ENCODE measurements at regions not wholly inside any gene's neighbourhood (a gene's known extent, or its start where the extent isn't known, plus 50 kb on each side); places are given as distances from the start of the nearest gene placed in this dataset.

GRCh38 chr6:142568857-142569597, 267.2 kb downstream of the ADGRG6 start:
- H3K9me3 ChIP-seq (ENCODE audit: control insufficient read depth, insufficient read depth, low read depth, low read length) = no peaks in the 10 kb centered on the region
- H3K27ac ChIP-seq (ENCODE audit: extremely low read depth, low read depth, low read length) = no peak overlapping the region
- no peak overlapping the region for H3K4me3 ChIP-seq (ENCODE audit: low read depth, low read length)
- ChIA-PET CTCF (interaction anchor here (0.6 to 1.9 kb wide), 6 partner anchors 17 to 869 kb away, joined by 3 to 10 read pairs (median 4); no protein-coding TSS in a partner anchor), POLR2A (no interaction called here)
- no peaks in the 10 kb centered on the region for H3K36me3 ChIP-seq (ENCODE audit: control insufficient read depth in 2 of 2, insufficient read depth in 1 of 2, low read length in 2 of 2)
- no peaks in the 10 kb centered on the region for H3K4me1 ChIP-seq (ENCODE audit: control insufficient read depth, insufficient read depth, low read length)
- TF ChIP-seq HIC1 (tag by site-specific recombination; IDR thresholded peaks at IDR 0.05) = no peak
- no peak for TF ChIP-seq GLI4 (tag by site-specific recombination; IDR thresholded peaks at IDR 0.05)
- TF ChIP-seq ZNF350 (tag by site-specific recombination; IDR thresholded peaks at IDR 0.05) = no peak
- no peak for TF ChIP-seq ZNF302 (tag by site-specific recombination; IDR thresholded peaks at IDR 0.05; ENCODE audit: low read depth)
- TF ChIP-seq ZBTB44 (tag by site-specific recombination; IDR thresholded peaks at IDR 0.05) = no peak
- TF ChIP-seq YY2 (tag by site-specific recombination; IDR thresholded peaks at IDR 0.05) = no peak
- TF ChIP-seq ZBTB20 (tag by site-specific recombination; IDR thresholded peaks at IDR 0.05) = no peak
- TF ChIP-seq ZNF112 (tag by site-specific recombination; IDR thresholded peaks at IDR 0.05) = no peak
- no peak for TF ChIP-seq ZNF76 (tag by site-specific recombination; IDR thresholded peaks at IDR 0.05; ENCODE audit: borderline replicate concordance, low read depth)
- TF ChIP-seq ZNF239 (tag by site-specific recombination; IDR thresholded peaks at IDR 0.05) = no peak
- TF ChIP-seq ZBTB1 (tag by site-specific recombination; IDR thresholded peaks at IDR 0.05) = no peak
- no peak for TF ChIP-seq GFI1B (tag by site-specific recombination; IDR thresholded peaks at IDR 0.05)
- TF ChIP-seq ZNF561 (tag by site-specific recombination; IDR thresholded peaks at IDR 0.05; ENCODE audit: borderline replicate concordance) = no peak
- TF ChIP-seq ZNF138 (tag by site-specific recombination; IDR thresholded peaks at IDR 0.05; ENCODE audit: borderline replicate concordance) = no peak
- no peak for TF ChIP-seq ZNF645 (tag by site-specific recombination; IDR thresholded peaks at IDR 0.05)
- TF ChIP-seq ZNF423 (tag by site-specific recombination; IDR thresholded peaks at IDR 0.05) = no peak

- Histone ChIP-seq H3K4me3 (ENCODE audit: low read depth, low read length) (no peak overlapping the region), H3K27ac (ENCODE audit: extremely low read depth, low read depth, low read length) (no peak overlapping the region), H3K36me3 (ENCODE audit: control insufficient read depth in 2 of 2, insufficient read depth in 1 of 2, low read length in 2 of 2) (no peaks in the 10 kb centered on the region), H3K9me3 (ENCODE audit: control insufficient read depth, insufficient read depth, low read depth, low read length) (no peaks in the 10 kb centered on the region), H3K4me1 (ENCODE audit: control insufficient read depth, insufficient read depth, low read length) (no peaks in the 10 kb centered on the region)
- TF ChIP-seq ZNF157 (tag by site-specific recombination; IDR thresholded peaks at IDR 0.05) (no peak), ZNF513 (tag by site-specific recombination; IDR thresholded peaks at IDR 0.05) (no peak)
- ChIA-PET POLR2A (no interaction called here), CTCF (interaction anchor here (0.6 to 1.1 kb wide), 6 partner anchors 70 to 868 kb away, joined by 3 to 10 read pairs (median 3); no protein-coding TSS in a partner anchor)
These were observed 267.9 kb downstream of the ADGRG6 start for GRCh38 chr6:142569676-142570075.

Data from HEK293 (cell line).